Ectodermal cell (in vitro differentiated cells): ENCODE measurements at regions not wholly inside any gene's neighbourhood (a gene's known extent, or its start where the extent isn't known, plus 50 kb on each side); places are given as distances from the start of the nearest gene placed in this dataset.

ENCODE experiments used
- H3K27ac ChIP-seq: 2 replicates; pipeline ENCODE4 v1.7.0; 2013; ENCODE audit warnings: mild to moderate bottlenecking, low read depth, low read length; ENCODE audit not compliant: insufficient read depth, poor library complexity, severe bottlenecking
- H3K27me3 ChIP-seq: 2 replicates; pipeline ENCODE4 v1.7.0; 2013; ENCODE audit warnings: mild to moderate bottlenecking, low read length; ENCODE audit not compliant: insufficient read depth, control insufficient read depth, poor library complexity, severe bottlenecking
- H3K36me3 ChIP-seq: one replicate; pipeline ENCODE4 v1.7.0; 2013; ENCODE audit warnings: low read length; ENCODE audit not compliant: control insufficient read depth, insufficient read depth
- H3K4me1 ChIP-seq: one replicate; pipeline ENCODE4 v1.7.0; 2013; ENCODE audit warnings: low read length; ENCODE audit not compliant: control insufficient read depth, insufficient read depth
- H3K4me3 ChIP-seq: 2 replicates; pipeline ENCODE4 v1.7.0; 2013; ENCODE audit warnings: low read depth, low read length, control low read depth; ENCODE audit not compliant: insufficient read depth
- H3K9me3 ChIP-seq: 2 replicates; pipeline ENCODE4 v1.7.0; 2013; ENCODE audit warnings: mild to moderate bottlenecking, low read length, moderate library complexity; ENCODE audit not compliant: control insufficient read depth
- WGBS, 2 experiments: methylation state at CpG; one replicate each; pipeline ENCODE4 v1.1.7; 2013; ENCODE audit warnings: missing lambda C conversion rate in 2 of 2; 5-methylcytosine and 5-hydroxymethylcytosine counted together

- no peaks in the 10 kb centered on the region for H3K9me3 ChIP-seq
- H3K36me3 ChIP-seq, result no peaks in the 10 kb centered on the region
- H3K4me3 ChIP-seq, result no peak overlapping the region
- H3K27ac ChIP-seq, result no peak overlapping the region
- 90 to 94% methylated on average over 8 of the region's 8 CpGs for WGBS, 2 experiments
- no peaks in the 10 kb centered on the region for H3K27me3 ChIP-seq
- no peaks in the 10 kb centered on the region for H3K4me1 ChIP-seq
Measured at GRCh38 chr15:30030345-30030744, 52.4 kb upstream of the GOLGA8J start.

GRCh38 chr15:30023798-30024295 lies 58.9 kb upstream of the GOLGA8J start:
- Histone ChIP-seq H3K27me3 (no peaks in the 10 kb centered on the region), H3K36me3 (no peaks in the 10 kb centered on the region), H3K4me1 (no peaks in the 10 kb centered on the region), H3K4me3 (no peak overlapping the region), H3K9me3 (no peaks in the 10 kb centered on the region), H3K27ac (no peak overlapping the region)
- WGBS, 2 experiments, result 94% methylated on average over 6 of the region's 6 CpGs

- no peak overlapping the region for H3K27ac ChIP-seq
- no peaks in the 10 kb centered on the region for H3K4me1 ChIP-seq
- no peaks in the 10 kb centered on the region for H3K36me3 ChIP-seq
- WGBS, 2 experiments, result 71 to 97% methylated on average over 1 to 2 of the region's 2 CpGs
- no peak overlapping the region for H3K4me3 ChIP-seq
- no peaks in the 10 kb centered on the region for H3K9me3 ChIP-seq
- no peaks in the 10 kb centered on the region for H3K27me3 ChIP-seq
Measured at GRCh38 chr15:30010746-30011145, 72.0 kb upstream of the GOLGA8J start.

- no peak overlapping the region for H3K27ac ChIP-seq
- no peaks in the 10 kb centered on the region for H3K27me3 ChIP-seq
- H3K4me1 ChIP-seq, result no peaks in the 10 kb centered on the region
- no peaks in the 10 kb centered on the region for H3K36me3 ChIP-seq
- H3K4me3 ChIP-seq, result no peak overlapping the region
- 88 to 100% methylated on average over 1 of the region's 1 CpG for WGBS, 2 experiments
- no peaks in the 10 kb centered on the region for H3K9me3 ChIP-seq
Measured at GRCh38 chr15:30008156-30008555, 74.6 kb upstream of the GOLGA8J start.

DNA sequence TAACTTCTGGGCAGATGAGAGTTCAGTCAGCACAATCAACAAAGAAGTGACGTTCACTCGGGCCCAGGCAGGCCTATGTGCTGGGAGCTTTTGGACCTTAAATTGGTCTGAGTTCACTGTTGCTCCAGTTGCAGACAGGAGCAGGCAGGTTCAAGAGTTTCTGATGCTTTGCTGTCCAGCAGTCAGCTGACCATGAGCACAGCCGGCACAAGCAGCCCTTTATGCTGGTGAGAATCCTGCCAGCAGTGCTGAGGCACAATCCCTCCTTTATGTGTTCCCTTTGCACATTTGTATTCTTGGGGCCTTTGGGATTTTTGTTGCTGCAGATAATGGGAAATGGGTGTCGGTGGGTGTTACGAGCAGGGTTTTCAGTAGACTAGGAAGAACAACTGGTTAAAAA lies 81.2 kb upstream of the GOLGA8J start:
- H3K4me1 ChIP-seq, result no peaks in the 10 kb centered on the region
- no peaks in the 10 kb centered on the region for H3K9me3 ChIP-seq
- no peak overlapping the region for H3K4me3 ChIP-seq
- no peaks in the 10 kb centered on the region for H3K27me3 ChIP-seq
- H3K27ac ChIP-seq, result no peak overlapping the region
- no peaks in the 10 kb centered on the region for H3K36me3 ChIP-seq
- WGBS, 2 experiments, result 86 to 90% methylated on average over 5 of the region's 5 CpGs

GRCh38 chr15:29998033-29998432 lies 84.7 kb upstream of the GOLGA8J start:
- Histone ChIP-seq H3K27ac (no peak overlapping the region), H3K4me3 (no peak overlapping the region), H3K4me1 (no peaks in the 10 kb centered on the region), H3K9me3 (no peaks in the 10 kb centered on the region), H3K36me3 (no peaks in the 10 kb centered on the region), H3K27me3 (no peaks in the 10 kb centered on the region)
- WGBS, 2 experiments, result 93 to 94% methylated on average over 2 of the region's 2 CpGs

- H3K27me3 ChIP-seq, result no peaks in the 10 kb centered on the region
- H3K4me3 ChIP-seq, result no peak overlapping the region
- no peaks in the 10 kb centered on the region for H3K4me1 ChIP-seq
- 91 to 96% methylated on average over 6 of the region's 6 CpGs for WGBS, 2 experiments
- no peak overlapping the region for H3K27ac ChIP-seq
- no peaks in the 10 kb centered on the region for H3K9me3 ChIP-seq
- H3K36me3 ChIP-seq, result no peaks in the 10 kb centered on the region
Measured at GRCh38 chr15:29997499-29997898, 85.3 kb upstream of the GOLGA8J start.

GRCh38 chr15:29994284-29994683 lies 88.5 kb upstream of the GOLGA8J start:
- no peaks in the 10 kb centered on the region for H3K36me3 ChIP-seq
- no peaks in the 10 kb centered on the region for H3K9me3 ChIP-seq
- no peaks in the 10 kb centered on the region for H3K4me1 ChIP-seq
- no peaks in the 10 kb centered on the region for H3K27me3 ChIP-seq
- WGBS, 2 experiments, result 93 to 94% methylated on average over 5 of the region's 5 CpGs
- H3K4me3 ChIP-seq, result no peak overlapping the region
- no peak overlapping the region for H3K27ac ChIP-seq

DNA sequence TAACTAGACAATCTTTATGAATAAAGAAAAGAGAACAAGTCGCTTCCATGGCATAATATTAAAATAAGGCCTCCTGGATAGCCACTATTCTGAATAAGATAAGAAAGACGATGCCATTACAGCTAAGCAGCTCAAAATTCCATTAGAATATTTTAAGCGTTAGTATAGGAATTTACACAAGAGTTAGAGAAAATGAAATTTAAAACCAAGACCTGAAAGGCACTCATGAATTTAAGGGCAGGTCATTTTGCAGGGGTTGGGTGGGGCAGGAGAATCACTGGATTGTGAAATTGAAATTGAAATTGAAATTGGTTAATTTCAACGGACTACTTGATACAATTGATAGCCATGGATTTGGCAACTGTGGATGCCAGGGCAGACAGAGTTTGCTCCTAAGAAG lies 91.8 kb upstream of the GOLGA8J start:
- 93 to 96% methylated on average over 3 to 4 of the region's 4 CpGs for WGBS, 2 experiments
- Histone ChIP-seq H3K27ac (no peak overlapping the region), H3K4me3 (no peak overlapping the region)

GRCh38 chr15:29990035-29990434 lies 92.7 kb upstream of the GOLGA8J start:
- H3K4me1 ChIP-seq, result no peaks in the 10 kb centered on the region

More for the DNA sequence above, 91.8 kb upstream of the GOLGA8J start:
- no peaks in the 10 kb centered on the region for H3K27me3 ChIP-seq
- H3K36me3 ChIP-seq, result no peaks in the 10 kb centered on the region
- no peaks in the 10 kb centered on the region for H3K9me3 ChIP-seq
- no peaks in the 10 kb centered on the region for H3K4me1 ChIP-seq

DNA sequence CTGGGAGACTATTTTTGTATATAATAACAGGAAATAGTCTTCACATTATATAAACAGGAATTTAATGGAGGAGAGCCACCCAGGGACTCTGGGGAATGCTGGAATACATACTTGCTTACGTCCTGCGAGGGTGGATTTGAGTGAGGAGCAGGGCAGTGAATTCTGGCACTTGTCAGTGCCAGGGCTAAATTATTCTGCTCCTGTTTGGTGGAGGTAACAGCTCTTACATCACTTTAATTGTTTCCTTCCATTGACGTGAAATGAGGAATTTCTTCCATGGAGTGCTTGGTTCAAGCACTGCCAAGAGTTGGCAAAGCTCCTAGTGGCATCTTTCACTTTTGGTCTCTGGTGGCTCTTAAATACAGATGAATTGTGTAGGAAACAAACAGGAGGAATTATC lies 94.1 kb upstream of the GOLGA8J start:
- Histone ChIP-seq H3K4me3 (no peak overlapping the region), H3K9me3 (no peaks in the 10 kb centered on the region), H3K27me3 (no peaks in the 10 kb centered on the region), H3K4me1 (no peaks in the 10 kb centered on the region), H3K27ac (no peak overlapping the region), H3K36me3 (no peaks in the 10 kb centered on the region)
- WGBS, 2 experiments, result 89 to 92% methylated on average over 3 of the region's 3 CpGs

More at GRCh38 chr15:29990035-29990434, 92.7 kb upstream of the GOLGA8J start:
- no peaks in the 10 kb centered on the region for H3K36me3 ChIP-seq
- H3K27ac ChIP-seq, result no peak overlapping the region
- H3K4me3 ChIP-seq, result no peak overlapping the region
- H3K9me3 ChIP-seq, result no peaks in the 10 kb centered on the region
- 86 to 88% methylated on average over 2 of the region's 2 CpGs for WGBS, 2 experiments
- no peaks in the 10 kb centered on the region for H3K27me3 ChIP-seq
